T-helper 9 cell (primary cell): ENCODE measurements at regions not wholly inside any gene's neighbourhood (a gene's known extent, or its start where the extent isn't known, plus 50 kb on each side); places are given as distances from the start of the nearest gene placed in this dataset.

ENCODE experiments used
- DNase-seq: peaks from one replicate; pipeline ENCODE4 v3.0.0-alpha.2; 2020

DNA sequence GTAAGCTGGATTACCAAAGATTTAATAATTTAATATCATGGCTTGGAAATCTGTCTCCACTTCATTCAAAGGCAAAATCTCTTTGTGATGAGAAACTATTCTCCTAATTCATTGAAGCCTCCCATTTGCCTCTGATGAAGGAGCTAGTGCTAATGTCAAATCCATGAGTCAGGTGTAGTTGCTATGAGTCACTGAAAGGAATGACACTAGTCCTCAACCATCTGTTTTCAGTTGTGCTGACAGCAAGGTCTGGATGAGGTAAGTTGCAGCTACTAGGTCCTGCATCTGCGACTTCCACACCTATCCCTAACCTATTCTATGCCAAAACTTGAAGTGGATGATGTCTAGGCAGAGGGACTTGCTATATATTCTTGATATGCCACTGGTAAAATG is 324.0 kb upstream of the UBE2E3 start:
- no peak for DNase-seq

- DNase-seq: no peak
Observed at GRCh38 chr2:180655842-180656454, 324.5 kb upstream of the UBE2E3 start.

DNA sequence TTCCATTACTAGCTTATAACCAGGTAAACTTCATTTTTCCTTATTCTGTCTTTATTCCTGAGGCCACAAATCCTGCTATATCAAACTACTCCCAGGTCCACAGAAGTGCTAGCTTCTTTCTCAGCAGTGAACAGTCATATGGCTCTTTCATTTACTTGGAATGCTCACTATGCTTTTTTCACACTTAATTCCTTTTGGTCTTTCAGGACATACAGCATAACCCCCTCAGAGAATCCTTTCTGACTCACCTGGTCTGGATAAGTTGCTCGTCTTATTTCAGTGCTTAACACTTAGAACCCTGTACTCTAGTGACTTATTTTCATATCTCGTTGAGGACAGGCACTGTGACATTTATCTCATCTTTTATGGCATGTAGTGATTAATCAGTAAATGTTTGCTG is 325.0 kb upstream of the UBE2E3 start:
- DNase-seq: no peak

GRCh38 chr2:180653481-180653880 is 326.9 kb upstream of the UBE2E3 start:
- DNase-seq: no peak

DNA sequence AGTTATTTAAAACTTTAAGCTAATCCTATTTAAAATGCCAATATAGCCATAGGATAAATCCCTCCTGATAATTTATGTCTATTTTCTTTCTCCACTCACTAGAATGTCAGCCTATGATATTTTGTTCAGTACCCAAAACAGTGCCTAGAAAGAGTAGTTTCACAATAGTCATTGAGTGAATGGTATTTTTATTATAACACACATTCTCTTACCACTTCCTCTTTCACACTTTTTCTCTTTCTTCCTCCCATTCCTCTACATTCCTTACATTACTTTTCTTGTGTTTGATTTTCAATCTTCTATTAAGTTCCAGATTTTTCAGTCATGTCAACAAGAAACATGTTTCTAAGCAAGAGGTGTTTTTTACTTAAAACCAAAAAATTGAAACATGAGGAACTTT is 327.6 kb upstream of the UBE2E3 start:
- DNase-seq: no peak

DNA sequence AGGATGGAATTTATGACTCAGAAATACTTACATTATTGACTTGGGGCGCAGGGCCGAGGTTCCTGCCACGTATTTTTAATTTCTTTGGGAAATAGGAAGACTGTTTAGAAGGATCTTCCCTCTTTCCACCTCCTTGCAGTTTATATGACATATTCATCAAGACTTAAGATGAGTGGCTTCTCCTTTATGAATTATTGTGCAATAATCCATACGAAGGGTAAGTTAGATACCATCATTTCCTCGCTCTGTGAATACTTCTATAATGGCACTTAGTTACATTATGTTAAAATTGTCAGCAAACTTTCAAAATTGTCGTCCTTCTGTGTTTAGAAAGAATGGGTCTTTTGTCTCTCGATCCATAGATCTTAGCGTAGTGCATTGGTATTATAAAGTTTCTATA is 328.8 kb upstream of the UBE2E3 start:
- no peak for DNase-seq

- no peak for DNase-seq
Observed at GRCh38 chr2:180647621-180648020, 332.8 kb upstream of the UBE2E3 start.

- DNase-seq: no peak
Observed at GRCh38 chr2:180647221-180647620, 333.2 kb upstream of the UBE2E3 start.

- no peak for DNase-seq
Observed at GRCh38 chr2:180646756-180647155, 333.6 kb upstream of the UBE2E3 start.

DNA sequence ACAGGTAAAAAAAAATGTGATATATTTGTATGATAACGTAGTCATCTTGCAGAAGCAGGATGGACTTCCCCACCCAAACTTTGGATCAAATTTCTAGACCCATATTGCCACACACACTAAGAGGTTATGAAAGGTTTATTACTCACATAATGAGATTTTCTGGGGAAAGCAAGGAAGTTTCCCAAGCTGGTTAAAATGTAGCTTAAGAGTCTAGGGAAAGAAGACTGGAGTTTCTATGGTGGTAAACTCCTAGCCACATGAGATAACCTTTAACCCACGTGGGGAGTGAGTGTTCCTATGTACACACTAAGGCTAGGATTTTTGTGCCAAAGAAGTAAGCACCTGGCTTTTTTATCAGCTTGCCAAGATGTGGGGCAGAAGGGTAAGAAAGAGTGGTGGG is 335.7 kb upstream of the UBE2E3 start:
- no peak for DNase-seq

GRCh38 chr2:180630756-180631155 is 349.6 kb upstream of the UBE2E3 start:
- no peak for DNase-seq

GRCh38 chr2:180625006-180625844 is 355.2 kb upstream of the UBE2E3 start:
- DNase-seq: no peak

DNA sequence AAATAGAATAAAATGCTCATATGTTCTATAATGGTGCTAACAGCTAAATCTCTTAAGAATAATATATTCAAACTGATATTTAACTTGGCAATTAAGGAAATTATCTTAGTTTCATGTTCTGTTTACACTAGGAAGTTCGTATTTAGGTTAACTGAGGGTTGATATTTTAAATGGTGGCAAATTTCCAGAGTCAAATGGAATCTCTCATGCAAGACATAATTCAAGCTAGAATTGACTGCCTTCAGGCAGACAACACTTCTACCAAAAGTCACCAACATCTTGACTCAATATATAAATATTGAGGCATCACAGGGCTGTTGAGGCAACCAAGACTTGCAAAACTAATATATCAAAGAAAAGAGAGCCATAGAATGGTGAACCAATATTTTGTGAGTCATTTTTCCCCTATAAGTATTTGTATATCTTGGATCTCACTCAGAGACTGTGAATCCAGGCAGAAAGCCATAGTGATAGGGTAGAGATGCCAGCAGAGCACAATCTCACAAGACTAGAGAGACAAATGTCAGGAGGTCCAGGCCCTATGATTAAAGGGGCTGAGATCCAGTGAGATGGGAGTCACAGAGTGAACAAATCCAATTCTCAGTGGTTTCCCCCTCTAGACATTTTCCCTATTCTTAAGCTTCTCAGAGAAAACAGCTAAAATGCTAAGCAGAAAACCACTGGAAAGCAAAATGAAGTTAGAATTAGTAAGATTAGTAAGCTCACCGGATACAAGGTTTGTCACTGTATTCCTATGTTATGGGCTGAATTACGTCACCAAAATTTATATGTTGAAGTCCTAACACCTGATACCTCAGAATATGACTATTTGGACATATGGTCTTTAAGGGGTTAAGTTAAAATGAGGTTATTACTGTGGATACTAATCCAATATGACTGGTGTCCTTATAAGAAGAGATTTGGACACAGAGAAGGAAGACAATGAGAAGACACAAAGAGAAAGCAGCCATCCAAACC is 358.2 kb upstream of the UBE2E3 start:
- no peak for DNase-seq

DNA sequence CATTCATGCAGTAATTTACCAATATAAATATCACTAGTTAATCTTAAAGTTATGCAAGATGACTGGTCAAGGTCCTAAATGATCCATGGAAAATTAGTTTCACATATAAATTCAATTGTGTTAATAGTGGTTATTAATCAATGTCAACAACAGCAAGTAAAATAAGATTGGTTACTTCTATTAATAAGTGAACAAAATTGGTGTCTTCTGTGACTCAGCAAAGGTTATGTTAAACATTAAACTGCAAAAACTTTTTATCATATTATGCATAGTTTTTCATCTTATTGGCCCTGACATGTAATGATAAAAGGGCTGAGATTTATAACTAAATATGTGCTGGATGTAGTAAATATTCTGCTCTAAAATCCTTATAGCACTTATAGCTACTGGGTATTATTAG is 359.0 kb upstream of the UBE2E3 start:
- DNase-seq: no peak

- DNase-seq: no peak
Observed at GRCh38 chr2:180618570-180618969, 361.8 kb upstream of the UBE2E3 start.

GRCh38 chr2:180614776-180615175 is 365.6 kb upstream of the UBE2E3 start:
- DNase-seq: no peak

DNA sequence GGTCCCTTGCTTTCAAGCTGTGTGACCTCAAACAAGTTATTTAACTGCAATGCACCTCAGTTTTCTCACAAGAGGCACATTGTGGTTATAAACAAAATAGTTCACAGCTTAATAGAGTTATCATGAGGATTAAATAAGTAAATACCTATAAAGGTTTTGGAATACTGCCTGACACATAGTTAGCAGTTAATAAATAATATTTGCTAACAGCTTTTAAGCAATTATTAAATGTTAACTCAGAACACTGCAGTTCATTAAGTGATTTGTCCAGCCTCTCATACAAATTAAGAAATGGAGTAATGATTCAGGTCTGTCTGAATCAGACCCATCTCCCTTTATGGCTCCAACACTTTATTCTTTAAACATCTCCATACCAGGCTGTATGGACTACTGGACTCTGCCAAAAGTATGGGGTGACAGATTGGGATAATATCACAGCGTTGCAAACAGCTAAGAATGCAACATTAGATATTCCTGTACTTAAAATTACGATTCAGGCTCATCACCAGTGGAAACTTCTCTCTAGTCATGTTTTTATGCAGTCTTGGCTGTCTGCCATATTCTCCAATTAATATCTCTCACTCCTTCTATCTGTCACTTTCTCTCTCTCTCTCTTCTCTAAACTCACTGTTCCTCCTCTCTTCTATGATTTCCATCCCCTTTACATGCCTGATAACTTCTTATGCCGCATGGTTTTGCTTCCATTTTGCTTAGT is 370.6 kb upstream of the UBE2E3 start:
- no peak for DNase-seq

GRCh38 chr2:180607514-180608049 is 372.8 kb upstream of the UBE2E3 start:
- DNase-seq: no peak

DNA sequence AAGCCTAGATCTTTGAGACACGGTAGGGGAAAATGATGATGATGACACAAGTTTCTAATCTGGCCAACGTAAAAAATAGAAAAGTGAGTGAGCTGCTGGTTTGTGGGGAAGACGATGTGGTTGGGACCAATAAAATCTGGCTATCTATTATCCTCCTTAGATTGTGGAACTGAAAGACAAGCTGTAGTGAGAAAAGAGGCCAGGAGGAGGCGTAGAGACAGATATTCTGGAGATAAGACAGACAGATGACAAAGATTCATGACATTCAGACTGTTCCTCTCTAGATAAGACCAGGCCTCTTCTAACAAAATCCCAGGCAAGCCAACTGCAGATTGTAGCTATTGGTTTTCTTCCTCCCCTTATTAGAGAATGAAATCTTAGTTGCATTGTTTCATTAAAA is 376.3 kb upstream of the UBE2E3 start:
- DNase-seq: no peak

DNA sequence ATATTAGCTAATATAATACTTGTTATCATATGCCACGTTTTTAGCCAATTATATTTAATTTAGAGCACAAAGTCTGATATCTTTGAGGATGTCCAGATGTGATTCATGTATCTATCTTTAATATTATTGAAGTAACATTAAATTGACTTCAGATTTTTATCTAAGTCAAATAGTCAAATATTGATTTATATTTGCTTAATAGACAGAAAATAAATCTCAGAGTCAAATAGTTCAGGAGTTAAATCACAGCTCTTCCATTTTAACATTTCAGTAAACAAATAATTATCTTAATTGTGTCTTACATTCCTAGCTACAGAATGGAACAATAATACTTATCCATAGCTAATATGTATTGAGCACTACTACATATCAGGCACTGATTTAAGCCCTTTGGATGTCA is 379.4 kb upstream of the UBE2E3 start:
- DNase-seq: no peak

GRCh38 chr2:180599804-180600203 is 380.6 kb upstream of the UBE2E3 start:
- no peak for DNase-seq

- no peak for DNase-seq
Observed at GRCh38 chr2:180597179-180597578, 383.2 kb upstream of the UBE2E3 start.
